ENCODE measurements at regions not wholly inside any gene's neighbourhood (a gene's known extent, or its start where the extent isn't known, plus 50 kb on each side); places are given as distances from the start of the nearest gene placed in this dataset.

- no CpG with 5 or more reads among the region's 9 CpGs for WGBS (ENCODE audit: insufficient coverage, insufficient read length)
- Histone ChIP-seq H3K27ac (ENCODE audit: low read length) (no peak overlapping the region), H3K4me1 (ENCODE audit: control insufficient read depth, insufficient read depth, low read length) (no peaks in the 10 kb centered on the region; the same call in 1 of the 2 replicates), H3K4me3 (ENCODE audit: low read length) (no peak overlapping the region), H3K9me3 (ENCODE audit: control insufficient read depth, insufficient read depth, low read length) (no peaks in the 10 kb centered on the region), H3K27me3 (ENCODE audit: control insufficient read depth, insufficient read depth, low read length) (no peaks in the 10 kb centered on the region), H3K36me3 (ENCODE audit: control insufficient read depth, insufficient read depth, low read length) (no peaks in the 10 kb centered on the region)
- no peak for DNase-seq (ENCODE audit: low read depth, low spot score)
Measured at GRCh38 chr1:29709704-29710280, 473.5 kb downstream of the PTPRU start.

GRCh38 chr1:29708796-29709703, 472.7 kb downstream of the PTPRU start:
- no CpG with 5 or more reads among the region's 13 CpGs for WGBS (ENCODE audit: insufficient coverage, insufficient read length)
- Histone ChIP-seq H3K27ac (ENCODE audit: low read length) (no peak overlapping the region), H3K4me1 (ENCODE audit: control insufficient read depth, insufficient read depth, low read length) (peaks cover 1% of the 10 kb centered on the region; the same call in 1 of the 2 replicates), H3K9me3 (ENCODE audit: control insufficient read depth, insufficient read depth, low read length) (no peaks in the 10 kb centered on the region), H3K36me3 (ENCODE audit: control insufficient read depth, insufficient read depth, low read length) (no peaks in the 10 kb centered on the region), H3K4me3 (ENCODE audit: low read length) (no peak overlapping the region), H3K27me3 (ENCODE audit: control insufficient read depth, insufficient read depth, low read length) (no peaks in the 10 kb centered on the region)
- no peak for DNase-seq (ENCODE audit: low read depth, low spot score)

- WGBS (ENCODE audit: insufficient coverage, insufficient read length) = no CpG with 5 or more reads among the region's 1 CpG
Measured at GRCh38 chr1:29708381-29708780, 472.1 kb downstream of the PTPRU start.

DNA sequence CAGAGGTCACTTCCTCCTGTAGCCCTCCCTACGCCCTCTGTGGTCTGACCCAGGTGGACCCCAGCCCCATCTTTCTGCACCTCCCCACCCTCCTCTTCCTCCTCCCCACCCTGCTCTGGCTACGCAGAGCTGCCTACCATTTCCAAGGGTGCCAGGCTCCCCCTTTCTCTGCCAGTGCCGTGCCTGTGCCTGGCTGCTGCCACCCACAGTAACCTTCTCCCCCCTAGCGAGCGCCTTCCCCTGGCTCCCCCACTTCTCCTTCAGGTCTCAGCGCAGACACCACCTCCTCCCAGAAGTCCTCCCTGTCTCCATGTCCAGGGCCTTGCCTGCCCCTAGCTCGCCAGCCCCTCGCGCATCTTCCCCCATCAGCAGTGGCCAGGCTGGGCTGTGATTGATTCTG, 471.5 kb downstream of the PTPRU start:
- H3K27ac ChIP-seq (ENCODE audit: low read length) = no peak overlapping the region

More at GRCh38 chr1:29708381-29708780, 472.1 kb downstream of the PTPRU start:
- H3K9me3 ChIP-seq (ENCODE audit: control insufficient read depth, insufficient read depth, low read length) = no peaks in the 10 kb centered on the region
- H3K27ac ChIP-seq (ENCODE audit: low read length) = no peak overlapping the region
- H3K36me3 ChIP-seq (ENCODE audit: control insufficient read depth, insufficient read depth, low read length) = no peaks in the 10 kb centered on the region
- peaks cover 1% of the 10 kb centered on the region; the same call in 1 of the 2 replicates for H3K4me1 ChIP-seq (ENCODE audit: control insufficient read depth, insufficient read depth, low read length)
- no peaks in the 10 kb centered on the region for H3K27me3 ChIP-seq (ENCODE audit: control insufficient read depth, insufficient read depth, low read length)
- H3K4me3 ChIP-seq (ENCODE audit: low read length) = no peak overlapping the region
- no peak for DNase-seq (ENCODE audit: low read depth, low spot score)

DNA sequence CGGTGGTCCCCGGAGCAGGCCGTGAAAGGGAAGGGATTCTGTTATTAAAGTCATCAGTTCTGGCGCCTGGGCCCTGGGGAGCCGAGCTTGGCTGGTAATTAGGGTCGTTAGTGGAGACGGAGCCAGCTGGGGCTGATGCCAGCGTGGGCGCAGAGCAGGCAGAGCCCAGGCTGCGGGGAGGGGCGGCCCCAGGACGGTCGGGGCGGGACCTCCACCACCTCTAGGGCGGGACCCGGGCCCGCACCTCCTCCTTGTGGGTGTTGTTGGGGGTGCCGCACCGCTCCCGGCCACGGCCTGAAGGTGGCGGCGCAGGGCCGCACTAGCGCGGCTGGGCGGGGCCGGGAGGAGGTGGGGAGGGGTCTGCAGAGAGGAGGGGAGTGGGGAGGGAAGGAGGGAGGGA, 470.6 kb downstream of the PTPRU start:
- no peaks in the 10 kb centered on the region for H3K9me3 ChIP-seq (ENCODE audit: control insufficient read depth, insufficient read depth, low read length)
- H3K4me3 ChIP-seq (ENCODE audit: low read length) = peak overlapping the region; percentile 48; the same call in 1 of the 2 replicates
- no peak overlapping the region for H3K27ac ChIP-seq (ENCODE audit: low read length)
- DNase-seq (ENCODE audit: low read depth, low spot score) = peak; percentile 63
- WGBS (ENCODE audit: insufficient coverage, insufficient read length) = no CpG with 5 or more reads among the region's 28 CpGs
- peaks cover 1% of the 10 kb centered on the region; the same call in 1 of the 2 replicates for H3K4me1 ChIP-seq (ENCODE audit: control insufficient read depth, insufficient read depth, low read length)
- no peaks in the 10 kb centered on the region for H3K27me3 ChIP-seq (ENCODE audit: control insufficient read depth, insufficient read depth, low read length)
- no peaks in the 10 kb centered on the region for H3K36me3 ChIP-seq (ENCODE audit: control insufficient read depth, insufficient read depth, low read length)

More for the DNA sequence above, 471.5 kb downstream of the PTPRU start:
- no peak for DNase-seq (ENCODE audit: low read depth, low spot score)
- peaks cover 1% of the 10 kb centered on the region; the same call in 1 of the 2 replicates for H3K4me1 ChIP-seq (ENCODE audit: control insufficient read depth, insufficient read depth, low read length)
- no peaks in the 10 kb centered on the region for H3K9me3 ChIP-seq (ENCODE audit: control insufficient read depth, insufficient read depth, low read length)
- H3K36me3 ChIP-seq (ENCODE audit: control insufficient read depth, insufficient read depth, low read length) = no peaks in the 10 kb centered on the region
- no peaks in the 10 kb centered on the region for H3K27me3 ChIP-seq (ENCODE audit: control insufficient read depth, insufficient read depth, low read length)
- WGBS (ENCODE audit: insufficient coverage, insufficient read length) = no CpG with 5 or more reads among the region's 9 CpGs
- no peak overlapping the region for H3K4me3 ChIP-seq (ENCODE audit: low read length)

DNA sequence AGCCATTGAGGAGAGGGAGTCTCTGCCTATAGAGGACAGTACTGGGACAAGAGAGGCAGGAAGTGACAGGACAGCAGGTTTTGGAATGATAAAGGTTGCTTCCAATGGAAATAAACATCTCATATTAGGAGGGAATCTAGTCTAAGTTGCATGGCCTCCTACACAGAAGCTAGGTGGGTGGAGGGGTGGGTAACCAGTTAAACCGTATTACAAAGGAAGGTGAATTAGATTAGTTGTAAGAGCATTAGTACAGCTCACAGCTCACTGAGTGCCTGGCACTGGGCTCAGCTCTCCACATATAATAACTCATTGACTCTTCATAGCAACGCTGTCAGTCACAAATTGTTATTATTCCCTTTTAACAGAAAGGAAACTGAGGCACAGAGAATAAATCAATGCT, 468.1 kb downstream of the PTPRU start:
- Histone ChIP-seq H3K27me3 (ENCODE audit: control insufficient read depth, insufficient read depth, low read length) (no peaks in the 10 kb centered on the region), H3K27ac (ENCODE audit: low read length) (no peak overlapping the region), H3K4me1 (ENCODE audit: control insufficient read depth, insufficient read depth, low read length) (peaks cover 1% of the 10 kb centered on the region; the same call in 1 of the 2 replicates), H3K4me3 (ENCODE audit: low read length) (no peak overlapping the region), H3K9me3 (ENCODE audit: control insufficient read depth, insufficient read depth, low read length) (no peaks in the 10 kb centered on the region), H3K36me3 (ENCODE audit: control insufficient read depth, insufficient read depth, low read length) (no peaks in the 10 kb centered on the region)
- no CpG with 5 or more reads among the region's 2 CpGs for WGBS (ENCODE audit: insufficient coverage, insufficient read length)
- DNase-seq (ENCODE audit: low read depth, low spot score) = no peak

DNA sequence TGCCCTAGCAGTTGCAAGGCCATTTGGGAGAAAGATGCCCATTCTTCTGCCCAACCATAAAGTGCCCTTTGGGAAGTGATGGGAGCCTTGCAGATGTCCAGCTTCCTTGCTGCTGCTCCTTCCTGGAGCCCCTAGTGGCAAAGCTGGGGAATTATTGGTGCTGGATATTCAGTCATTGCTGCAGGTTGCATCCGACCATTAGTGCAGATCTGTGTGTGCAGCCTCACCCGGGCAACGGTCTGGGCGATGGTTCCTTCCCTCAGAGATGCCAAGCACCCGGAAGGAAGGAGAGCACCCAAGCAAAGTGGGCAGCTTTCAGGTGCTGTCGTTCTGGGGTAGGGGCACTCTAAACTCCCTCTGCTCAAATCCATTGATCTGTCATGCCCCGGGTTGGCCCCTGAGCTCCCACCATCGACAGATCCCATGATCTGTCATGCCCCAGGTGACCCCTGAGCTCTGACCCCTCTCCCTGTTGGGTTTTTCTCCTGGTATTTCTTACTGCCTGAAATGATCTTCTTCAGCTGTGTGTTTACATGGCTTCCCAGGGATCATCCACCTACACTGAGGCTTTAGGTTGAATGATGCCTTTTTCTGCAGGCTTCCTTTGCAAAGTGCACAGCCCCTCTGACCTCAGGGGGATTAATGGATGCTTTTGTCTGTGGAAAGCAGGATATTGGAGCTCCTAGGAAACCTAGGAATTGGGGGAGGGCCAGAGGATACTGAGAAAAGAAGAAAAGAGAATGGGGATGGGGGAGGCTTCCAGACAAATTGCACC, 467.5 kb downstream of the PTPRU start:
- Histone ChIP-seq H3K36me3 (ENCODE audit: control insufficient read depth, insufficient read depth, low read length) (no peaks in the 10 kb centered on the region), H3K27ac (ENCODE audit: low read length) (no peak overlapping the region), H3K4me3 (ENCODE audit: low read length) (no peak overlapping the region), H3K4me1 (ENCODE audit: control insufficient read depth, insufficient read depth, low read length) (peaks cover 1% of the 10 kb centered on the region; the same call in 1 of the 2 replicates), H3K27me3 (ENCODE audit: control insufficient read depth, insufficient read depth, low read length) (no peaks in the 10 kb centered on the region), H3K9me3 (ENCODE audit: control insufficient read depth, insufficient read depth, low read length) (no peaks in the 10 kb centered on the region)
- DNase-seq (ENCODE audit: low read depth, low spot score) = no peak
- no CpG with 5 or more reads among the region's 8 CpGs for WGBS (ENCODE audit: insufficient coverage, insufficient read length)

GRCh38 chr1:29700491-29700890, 464.2 kb downstream of the PTPRU start:
- Histone ChIP-seq H3K4me3 (ENCODE audit: low read length) (no peak overlapping the region), H3K27ac (ENCODE audit: low read length) (no peak overlapping the region), H3K36me3 (ENCODE audit: control insufficient read depth, insufficient read depth, low read length) (no peaks in the 10 kb centered on the region), H3K9me3 (ENCODE audit: control insufficient read depth, insufficient read depth, low read length) (no peaks in the 10 kb centered on the region), H3K27me3 (ENCODE audit: control insufficient read depth, insufficient read depth, low read length) (no peaks in the 10 kb centered on the region), H3K4me1 (ENCODE audit: control insufficient read depth, insufficient read depth, low read length) (0 out of 2 replicates have a peak, but pooled peaks cover 1% of the 10 kb centered on the region)
- no peak for DNase-seq (ENCODE audit: low read depth, low spot score)
- no CpG with 5 or more reads among the region's 1 CpG for WGBS (ENCODE audit: insufficient coverage, insufficient read length)

- WGBS (ENCODE audit: insufficient coverage, insufficient read length) = no CpG with 5 or more reads among the region's 12 CpGs
Measured at GRCh38 chr1:29698626-29699025, 462.3 kb downstream of the PTPRU start.

DNA sequence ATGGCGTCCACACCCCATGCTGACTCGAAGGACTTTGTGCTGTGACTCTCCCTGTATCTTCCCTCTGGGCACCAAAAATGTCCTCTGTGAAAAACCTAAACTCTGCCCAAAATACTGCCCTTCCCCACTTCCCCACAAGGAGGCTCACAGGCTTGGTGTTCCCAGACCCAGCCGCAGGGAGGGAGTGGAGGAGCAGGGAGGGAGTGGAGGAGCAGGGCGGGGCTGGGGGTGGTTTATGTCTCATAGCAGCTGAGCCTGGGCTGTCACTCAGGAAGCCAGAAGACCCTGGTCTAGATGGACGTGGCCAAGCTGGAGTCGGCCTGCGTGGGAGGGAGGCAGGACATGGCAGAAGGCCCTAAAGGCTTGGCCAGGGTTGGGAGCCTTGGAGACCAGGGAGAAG, 461.7 kb downstream of the PTPRU start:
- H3K4me3 ChIP-seq (ENCODE audit: low read length) = no peak overlapping the region
- H3K36me3 ChIP-seq (ENCODE audit: control insufficient read depth, insufficient read depth, low read length) = no peaks in the 10 kb centered on the region
- no peaks in the 10 kb centered on the region for H3K27me3 ChIP-seq (ENCODE audit: control insufficient read depth, insufficient read depth, low read length)
- no peaks in the 10 kb centered on the region for H3K4me1 ChIP-seq (ENCODE audit: control insufficient read depth, insufficient read depth, low read length)
- DNase-seq (ENCODE audit: low read depth, low spot score) = no peak
- no CpG with 5 or more reads among the region's 7 CpGs for WGBS (ENCODE audit: insufficient coverage, insufficient read length)
- H3K27ac ChIP-seq (ENCODE audit: low read length) = no peak overlapping the region
- no peaks in the 10 kb centered on the region for H3K9me3 ChIP-seq (ENCODE audit: control insufficient read depth, insufficient read depth, low read length)

More at GRCh38 chr1:29698626-29699025, 462.3 kb downstream of the PTPRU start:
- H3K4me3 ChIP-seq (ENCODE audit: low read length) = no peak overlapping the region
- no peaks in the 10 kb centered on the region for H3K9me3 ChIP-seq (ENCODE audit: control insufficient read depth, insufficient read depth, low read length)
- DNase-seq (ENCODE audit: low read depth, low spot score) = no peak
- no peaks in the 10 kb centered on the region for H3K4me1 ChIP-seq (ENCODE audit: control insufficient read depth, insufficient read depth, low read length)
- no peak overlapping the region for H3K27ac ChIP-seq (ENCODE audit: low read length)
- no peaks in the 10 kb centered on the region for H3K36me3 ChIP-seq (ENCODE audit: control insufficient read depth, insufficient read depth, low read length)
- no peaks in the 10 kb centered on the region for H3K27me3 ChIP-seq (ENCODE audit: control insufficient read depth, insufficient read depth, low read length)
